Breast epithelium (tissue), 4 donors: ENCODE measurements at regions not wholly inside any gene's neighbourhood (a gene's known extent, or its start where the extent isn't known, plus 50 kb on each side); places are given as distances from the start of the nearest gene placed in this dataset.

Experiments
- DNase-seq, 2 donors: peaks; one replicate each; pipeline ENCODE4 v3.0.0-alpha.2; 2019; ENCODE audit warnings: low spot score in 2 of 2
- H3K27ac ChIP-seq, 2 donors: fragments of 200-600 bp; sonication (generic) in 1 of 2; one replicate each; pipeline ENCODE4 v1.5.1; 2016 to 2019; ENCODE audit warnings: mild to moderate bottlenecking in 1 of 2
- H3K27me3 ChIP-seq, 2 donors: fragments of 200-600 bp; sonication (generic) in 1 of 2; one replicate each; pipeline versions ENCODE4 v1.5.1 to v1.6.0; 2017 to 2019; ENCODE audit warnings: control low read depth in 1 of 2, mild to moderate bottlenecking in 1 of 2
- H3K36me3 ChIP-seq: fragments of 200-600 bp; one replicate; pipeline ENCODE4 v1.5.1; 2019
- H3K4me1 ChIP-seq, 2 donors: fragments of 200-600 bp; sonication (generic); one replicate each; pipeline ENCODE4 v1.5.1; 2016 to 2019; ENCODE audit warnings: control low read depth in 1 of 2
- H3K4me3 ChIP-seq, 3 donors: fragments of 200-600 bp; sonication (generic); 1 replicate in 2 of 3; 2 replicates in 1 of 3; pipeline ENCODE4 v1.5.1; 2016 to 2019; ENCODE audit warnings: mild to moderate bottlenecking in 3 of 3, moderate library complexity in 2 of 3
- H3K9me3 ChIP-seq, 2 donors: fragments of 200-600 bp; sonication (generic) in 1 of 2; one replicate each; pipeline ENCODE4 v1.5.1; 2016 to 2019; ENCODE audit warnings: control low read depth in 1 of 2
- CTCF ChIP-seq, 3 donors: fragments of 450-650 bp; IDR thresholded peaks; one replicate each; pipeline ENCODE4 v1.5.1; 2016 to 2017; ENCODE audit warnings: antibody characterized with exemption in 3 of 3, mild to moderate bottlenecking in 3 of 3, moderate library complexity in 3 of 3
- POLR2A ChIP-seq: fragments of 450-650 bp; IDR thresholded peaks from one replicate; pipeline ENCODE4 v1.6.1; 2016; ENCODE audit warnings: antibody characterized with exemption, mild to moderate bottlenecking, moderate library complexity
- POLR2AphosphoS5 ChIP-seq, 3 donors: sonication (generic); formaldehyde crosslinking; IDR thresholded peaks; one replicate each; pipeline ENCODE4 v1.6.1; 2017; ENCODE audit warnings: antibody characterized with exemption in 3 of 3
- intact Hi-C: fragments of 100-400 bp; cut with DNase I; formaldehyde crosslinking; loops from one replicate; pipeline ENCODE4 v1.15.1; 2023; ENCODE audit warnings: low total_unique reads

DNA sequence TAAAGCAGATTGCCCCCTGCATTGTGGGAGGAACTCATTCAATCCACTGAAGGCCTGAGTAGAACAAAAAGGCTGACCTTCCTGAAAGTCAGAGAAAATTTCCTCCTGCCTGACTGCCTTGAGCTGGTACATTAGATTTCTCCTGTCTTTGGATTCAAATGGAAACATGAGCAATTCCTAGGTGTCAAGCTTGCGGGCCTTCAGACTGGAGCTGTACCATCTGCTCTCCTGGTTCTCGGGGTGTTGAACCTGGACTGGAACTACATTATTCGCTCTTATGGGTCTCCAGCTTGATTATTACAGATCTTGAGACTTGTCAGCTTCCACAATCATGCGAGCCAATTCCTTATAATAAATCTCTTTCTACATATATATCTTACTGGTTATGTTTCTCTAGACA, 173.6 kb upstream of the STEAP4 start:
- intact Hi-C loops, result no loop called here
- Histone ChIP-seq H3K4me3 (no peak overlapping the region), H3K36me3 (no peaks in the 10 kb centered on the region), H3K27ac (no peak overlapping the region), H3K9me3 (no peaks in the 10 kb centered on the region), H3K27me3 (no peaks in the 10 kb centered on the region), H3K4me1 (no peaks in the 10 kb centered on the region)
- TF ChIP-seq CTCF (IDR thresholded peaks at IDR 0.05) (no peak), POLR2AphosphoS5 (IDR thresholded peaks at IDR 0.05) (no peak), POLR2A (no peak)
- no peak for DNase-seq

GRCh38 chr7:88477976-88478375, 171.3 kb upstream of the STEAP4 start:
- no peak for DNase-seq
- no peaks in the 10 kb centered on the region for H3K27me3 ChIP-seq
- H3K4me3 ChIP-seq, result no peak overlapping the region
- intact Hi-C loops, result no loop called here
- H3K36me3 ChIP-seq, result no peaks in the 10 kb centered on the region
- H3K9me3 ChIP-seq, result no peaks in the 10 kb centered on the region
- H3K4me1 ChIP-seq, result no peaks in the 10 kb centered on the region
- no peak overlapping the region for H3K27ac ChIP-seq
- TF ChIP-seq POLR2AphosphoS5 (IDR thresholded peaks at IDR 0.05), result no peak
- TF ChIP-seq CTCF (IDR thresholded peaks at IDR 0.05), result no peak
- no peak for TF ChIP-seq POLR2A

DNA sequence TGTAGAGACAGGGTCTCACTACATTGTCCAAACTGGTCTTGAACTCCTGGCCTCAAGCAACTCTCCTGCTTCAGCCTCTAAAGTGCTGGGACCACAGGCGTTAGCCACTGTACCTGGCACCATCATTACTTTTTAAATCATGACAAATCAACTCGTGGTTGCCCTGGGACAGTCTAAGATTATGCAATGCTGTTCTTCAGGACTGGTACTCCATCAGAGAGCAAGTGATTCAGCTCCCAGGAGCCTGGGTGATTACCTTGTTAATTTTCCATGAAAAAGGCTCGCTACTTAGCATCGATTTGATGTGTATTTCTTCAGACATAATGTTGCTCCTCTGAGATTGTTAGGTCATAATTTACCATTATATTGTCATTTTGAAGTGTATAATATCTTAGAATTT, 158.9 kb upstream of the STEAP4 start:
- H3K4me1 ChIP-seq, result no peaks in the 10 kb centered on the region
- H3K4me3 ChIP-seq, result no peak overlapping the region
- intact Hi-C loops, result no loop called here
- H3K27me3 ChIP-seq, result no peaks in the 10 kb centered on the region
- no peaks in the 10 kb centered on the region for H3K36me3 ChIP-seq
- no peaks in the 10 kb centered on the region for H3K9me3 ChIP-seq
- TF ChIP-seq POLR2AphosphoS5 (IDR thresholded peaks at IDR 0.05) (no peak), POLR2A (no peak)
- H3K27ac ChIP-seq, result no peak overlapping the region
- DNase-seq, result no peak

- DNase-seq, result no peak
- no peaks in the 10 kb centered on the region for H3K27me3 ChIP-seq
- H3K4me1 ChIP-seq, result no peaks in the 10 kb centered on the region
- H3K9me3 ChIP-seq, result no peaks in the 10 kb centered on the region
- no peak overlapping the region for H3K27ac ChIP-seq
- H3K4me3 ChIP-seq, result no peak overlapping the region
- intact Hi-C loops, result no loop called here
- H3K36me3 ChIP-seq, result no peaks in the 10 kb centered on the region
- no peak for TF ChIP-seq POLR2A
- no peak for TF ChIP-seq CTCF (IDR thresholded peaks at IDR 0.05)
- TF ChIP-seq POLR2AphosphoS5 (IDR thresholded peaks at IDR 0.05), result no peak
Observed at GRCh38 chr7:88462799-88463198, 156.1 kb upstream of the STEAP4 start.

DNA sequence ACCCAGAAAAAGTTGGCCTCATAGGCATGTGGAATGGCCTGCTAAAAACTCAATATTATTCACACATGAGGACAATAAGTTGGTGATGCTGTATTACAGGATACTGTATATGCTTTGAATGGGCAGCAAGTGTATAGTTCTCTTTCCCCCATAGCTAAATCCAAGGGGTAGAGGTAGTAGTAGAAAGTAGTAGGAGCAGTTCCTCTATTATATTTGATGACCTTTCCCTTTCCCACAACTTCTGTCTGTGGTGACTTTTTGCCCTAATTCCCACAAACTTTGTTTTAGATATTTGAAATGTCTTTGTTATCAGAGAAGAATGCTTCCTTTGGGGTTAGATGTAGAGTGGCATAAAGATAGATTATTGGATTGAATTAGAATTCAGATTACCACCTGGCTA, 154.0 kb upstream of the STEAP4 start:
- no peak overlapping the region for H3K4me3 ChIP-seq
- no peaks in the 10 kb centered on the region for H3K9me3 ChIP-seq
- H3K27ac ChIP-seq, result no peak overlapping the region
- no peaks in the 10 kb centered on the region for H3K4me1 ChIP-seq
- TF ChIP-seq POLR2AphosphoS5 (IDR thresholded peaks at IDR 0.05) (no peak), POLR2A (no peak), CTCF (IDR thresholded peaks at IDR 0.05) (no peak)
- no peaks in the 10 kb centered on the region for H3K36me3 ChIP-seq
- no peaks in the 10 kb centered on the region for H3K27me3 ChIP-seq
- DNase-seq, result no peak
- intact Hi-C loops, result no loop called here

GRCh38 chr7:88458946-88459345, 152.3 kb upstream of the STEAP4 start:
- Histone ChIP-seq H3K27ac (no peak overlapping the region), H3K9me3 (no peaks in the 10 kb centered on the region), H3K36me3 (no peaks in the 10 kb centered on the region), H3K27me3 (no peaks in the 10 kb centered on the region), H3K4me3 (no peak overlapping the region), H3K4me1 (no peaks in the 10 kb centered on the region)
- TF ChIP-seq POLR2A (no peak), CTCF (IDR thresholded peaks at IDR 0.05) (no peak), POLR2AphosphoS5 (IDR thresholded peaks at IDR 0.05) (no peak)
- no peak for DNase-seq
- intact Hi-C loops, result no loop called here
